ENCODE measurements at regions not wholly inside any gene's neighbourhood (a gene's known extent, or its start where the extent isn't known, plus 50 kb on each side); places are given as distances from the start of the nearest gene placed in this dataset.

- TF ChIP-seq CTCF (IDR thresholded peaks at IDR 0.05) = no peak
- TF ChIP-seq POLR2A (IDR thresholded peaks at IDR 0.05) = no peak
Observed at GRCh38 chr13:85412448-85412847, 386.8 kb downstream of the SLITRK6 start.

Measured in esophagus squamous epithelium (tissue), 4 donors.